GM18870 (cell line): ENCODE measurements at regions not wholly inside any gene's neighbourhood (a gene's known extent, or its start where the extent isn't known, plus 50 kb on each side); places are given as distances from the start of the nearest gene placed in this dataset.

Experiments
- ATAC-seq: cut with Tn5 transposase; IDR thresholded peaks from one replicate; pipeline ENCODE4 v1.9.1; 2021; ENCODE audit warnings: moderate library complexity; ENCODE audit not compliant: unreplicated experiment

GRCh38 chr9:89721176-89721700, 116.4 kb downstream of the GADD45G start:
- no peak for ATAC-seq

- no peak for ATAC-seq
Measured at GRCh38 chr9:89721971-89722530, 117.2 kb downstream of the GADD45G start.

- no peak for ATAC-seq
Measured at GRCh38 chr9:89722712-89723111, 117.9 kb downstream of the GADD45G start.

- no peak for ATAC-seq
Measured at GRCh38 chr9:89723469-89724100, 118.8 kb downstream of the GADD45G start.

GRCh38 chr9:89724659-89725058, 119.8 kb downstream of the GADD45G start:
- ATAC-seq: no peak

DNA sequence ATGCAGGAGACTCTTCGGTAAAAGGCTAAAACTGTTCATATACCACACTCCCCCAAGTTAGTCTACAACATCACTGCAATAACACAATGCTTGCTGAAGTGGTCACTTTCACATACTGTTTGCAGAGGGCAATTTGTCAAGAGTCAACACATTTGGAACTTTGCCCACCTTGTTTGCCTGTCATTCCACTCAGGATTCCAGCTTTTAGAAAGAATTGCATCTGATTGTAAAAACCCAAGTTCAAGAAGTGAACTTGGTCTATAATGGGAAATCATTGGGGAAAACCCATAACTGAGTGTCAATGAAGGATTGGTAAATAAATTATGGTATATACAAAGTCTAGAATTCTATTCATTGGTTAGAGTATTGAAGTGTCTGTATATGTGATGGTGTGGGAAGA, 120.5 kb downstream of the GADD45G start:
- ATAC-seq: no peak

DNA sequence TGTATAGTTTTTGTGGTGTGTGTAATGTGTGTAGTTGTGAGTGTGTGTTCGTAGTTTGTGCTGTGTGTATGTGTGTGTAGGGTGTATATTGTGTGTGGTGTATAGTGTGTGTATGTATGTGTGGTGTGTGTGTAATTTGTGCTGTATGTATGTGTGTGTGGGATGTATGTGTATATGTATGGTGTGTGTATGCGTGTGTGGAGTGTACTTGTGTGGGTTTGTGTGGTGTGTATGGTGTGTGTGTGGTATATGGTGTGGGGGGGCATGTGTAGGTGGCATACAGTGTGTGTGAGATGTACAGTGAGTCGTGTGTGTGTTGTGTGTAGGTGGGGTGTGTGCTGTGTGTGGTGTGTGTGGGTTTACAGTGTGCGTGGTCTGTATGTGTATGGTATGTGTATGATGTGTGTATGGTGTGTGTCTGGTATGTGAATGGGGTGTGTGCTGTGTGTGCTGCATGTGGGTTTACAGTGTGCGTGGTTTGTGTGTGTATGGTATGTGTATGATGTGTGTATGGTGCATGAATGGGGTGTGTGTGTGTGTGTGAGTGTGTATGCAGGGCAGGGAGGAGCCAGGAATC, 125.2 kb downstream of the GADD45G start:
- ATAC-seq: no peak

GRCh38 chr9:89730715-89731114, 125.9 kb downstream of the GADD45G start:
- no peak for ATAC-seq

DNA sequence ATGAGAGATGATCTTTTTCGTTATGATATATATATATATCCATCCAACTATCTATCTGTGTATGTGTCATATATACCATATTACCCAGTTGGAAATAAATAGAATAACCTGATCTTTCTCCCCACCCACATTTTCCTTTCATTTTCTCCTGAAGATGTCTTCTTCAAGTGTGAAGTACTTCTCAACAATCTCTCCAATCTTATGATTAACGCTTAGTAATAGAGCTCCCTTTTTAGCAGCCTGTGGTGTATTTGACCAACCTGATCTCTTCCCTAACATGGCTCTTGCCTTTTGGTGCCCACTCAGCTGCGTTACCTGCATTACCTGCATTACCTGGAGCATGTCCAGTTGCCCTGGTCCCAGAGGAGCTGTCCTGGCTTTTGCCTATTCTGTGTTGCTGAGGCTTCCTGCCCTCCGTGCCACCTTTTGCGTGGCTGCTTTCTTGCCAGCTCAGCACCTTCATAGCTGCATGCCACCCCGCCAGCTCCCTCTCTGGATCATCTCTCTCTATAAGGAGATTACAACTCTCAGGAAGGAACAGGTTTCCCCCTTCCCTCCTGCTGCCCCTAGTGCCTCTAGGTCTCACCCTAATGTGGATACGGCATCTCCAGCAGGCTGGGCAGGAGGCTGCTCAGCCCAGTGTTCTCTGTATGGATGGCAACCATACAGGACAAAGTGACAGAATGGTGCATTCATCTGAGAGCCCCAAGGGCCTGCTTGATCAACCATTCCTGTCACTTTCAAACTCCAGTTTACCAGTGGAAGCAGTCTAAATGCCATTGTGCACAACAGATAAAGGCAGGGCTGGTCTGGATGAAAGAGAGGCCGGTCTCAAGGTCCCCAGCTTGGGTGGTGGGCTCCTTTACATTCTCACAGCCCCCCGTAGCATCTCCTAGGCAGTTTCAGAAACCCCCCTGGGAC, 126.7 kb downstream of the GADD45G start:
- ATAC-seq: no peak

GRCh38 chr9:89732295-89732938, 127.6 kb downstream of the GADD45G start:
- no peak for ATAC-seq

DNA sequence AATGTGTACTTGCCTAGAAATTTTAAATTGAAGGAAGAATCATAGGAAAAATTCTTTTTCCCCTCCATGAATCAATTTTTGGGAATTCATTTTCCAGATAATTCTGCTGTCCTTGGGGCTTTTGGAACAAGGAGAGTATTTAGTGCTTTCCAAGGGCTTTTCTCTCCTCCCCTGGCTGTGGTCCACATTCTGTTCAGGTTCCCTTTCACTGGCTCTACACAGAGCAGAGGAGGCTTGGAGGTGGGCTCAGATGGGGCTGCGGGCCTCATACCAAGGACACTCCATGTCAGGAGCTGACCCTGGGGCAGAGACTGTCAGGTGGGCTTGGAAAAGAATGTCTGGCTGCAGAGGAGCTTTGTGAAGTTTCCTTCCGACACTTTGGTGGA, 128.1 kb downstream of the GADD45G start:
- ATAC-seq: no peak

- ATAC-seq: no peak
Measured at GRCh38 chr9:89734600-89735041, 129.8 kb downstream of the GADD45G start.

GRCh38 chr9:89738137-89738932, 133.5 kb downstream of the GADD45G start:
- no peak for ATAC-seq

GRCh38 chr9:89739511-89739910, 134.7 kb downstream of the GADD45G start:
- no peak for ATAC-seq

DNA sequence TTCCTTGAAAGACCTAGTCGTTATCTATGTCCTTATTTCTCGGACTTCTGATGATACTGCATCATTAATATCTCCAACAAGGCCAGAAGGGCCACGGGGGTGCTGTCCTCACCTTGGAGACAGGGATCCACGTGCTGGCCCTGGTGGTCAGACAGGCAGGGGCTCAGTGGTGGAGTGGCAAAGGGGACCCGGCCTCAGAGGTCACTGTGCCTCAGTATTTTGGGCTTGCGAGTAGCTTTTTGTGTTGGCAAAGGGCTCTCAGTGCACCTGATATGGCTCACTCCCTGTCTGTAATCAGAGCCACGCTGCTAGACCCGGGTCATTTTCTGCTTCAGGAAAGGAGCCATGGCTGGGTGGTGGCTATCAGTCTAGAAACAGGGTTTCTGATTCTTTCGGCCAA, 135.1 kb downstream of the GADD45G start:
- ATAC-seq: no peak

DNA sequence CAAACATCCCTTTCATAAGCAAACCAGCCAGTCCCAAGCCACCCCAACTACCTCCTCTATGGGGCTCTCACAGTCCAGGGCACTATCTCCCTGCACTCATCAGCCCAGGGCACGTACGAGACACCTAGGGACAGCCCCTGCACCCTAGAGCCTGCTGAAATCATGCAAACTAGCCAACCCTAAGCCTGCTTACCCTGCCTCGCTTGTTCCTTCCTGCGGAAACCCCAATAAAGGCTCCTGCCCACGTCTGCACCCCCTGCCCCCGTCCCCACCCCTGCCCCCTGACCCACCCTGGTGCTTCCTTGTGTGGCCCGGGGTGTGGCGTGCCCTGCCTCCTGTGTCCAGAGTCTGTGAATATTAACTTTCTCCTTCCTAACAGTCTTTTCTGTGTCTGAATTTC, 135.9 kb downstream of the GADD45G start:
- ATAC-seq: no peak

DNA sequence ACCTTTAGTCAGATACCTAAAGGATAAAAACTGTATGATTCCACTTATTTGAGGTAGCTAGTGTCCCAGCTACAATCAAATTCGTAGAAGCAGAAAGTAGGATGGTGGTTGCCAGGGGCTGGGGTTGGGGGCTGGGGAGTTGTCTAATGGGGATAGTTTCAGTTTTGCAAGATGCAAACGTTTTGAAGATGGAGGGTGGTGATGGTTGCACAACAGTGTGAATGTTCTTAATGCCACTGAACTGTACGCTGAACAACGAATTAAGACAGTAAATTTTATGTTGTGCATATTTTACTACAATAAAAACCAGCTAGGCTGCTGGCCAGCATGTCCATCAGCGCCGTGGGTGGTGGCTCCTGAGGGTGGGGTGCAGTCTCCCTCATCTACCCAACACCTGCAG, 137.8 kb downstream of the GADD45G start:
- ATAC-seq: no peak

DNA sequence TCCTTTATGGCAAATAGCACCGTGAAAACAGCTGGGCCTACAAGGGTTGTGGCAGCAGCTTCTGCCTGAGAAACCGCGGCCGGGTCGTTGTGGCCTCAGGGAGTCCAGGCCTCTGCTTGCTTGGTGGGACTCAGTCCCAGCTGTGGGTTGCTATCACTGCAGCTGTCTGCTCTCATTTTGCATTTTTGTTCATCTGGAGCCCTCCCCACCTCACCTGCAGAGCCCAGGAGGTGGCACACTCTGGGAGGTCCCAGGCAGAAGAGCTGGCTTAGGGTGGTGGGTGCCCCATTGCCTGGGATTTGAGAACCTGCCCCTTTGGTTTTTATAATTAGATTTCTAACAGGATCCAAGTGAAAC, 138.4 kb downstream of the GADD45G start:
- peak; percentile 37 for ATAC-seq

- peak; percentile 32 for ATAC-seq
Measured at GRCh38 chr9:89743573-89744254, 138.9 kb downstream of the GADD45G start.

DNA sequence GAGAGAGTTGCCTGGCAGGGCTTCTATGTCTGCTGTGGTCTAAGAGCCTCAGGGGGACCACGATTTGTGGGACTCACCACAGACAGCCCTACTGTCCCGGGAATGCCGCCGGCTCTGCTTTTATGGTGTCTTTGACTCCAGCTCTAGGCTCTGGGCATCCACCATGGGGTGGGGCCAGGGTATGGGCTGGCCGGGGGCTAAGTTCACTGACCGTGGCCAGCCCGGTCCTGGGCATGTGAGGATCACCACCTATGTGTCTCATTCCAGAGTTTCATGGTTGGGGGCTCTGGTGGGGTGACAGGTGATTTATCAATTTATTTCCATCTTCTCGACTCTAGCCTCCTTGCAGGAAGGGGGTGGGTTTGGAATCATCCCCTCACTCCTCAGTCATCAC, 139.4 kb downstream of the GADD45G start:
- ATAC-seq: no peak
